Glomerular endothelial cell (primary cell): ENCODE measurements at regions not wholly inside any gene's neighbourhood (a gene's known extent, or its start where the extent isn't known, plus 50 kb on each side); places are given as distances from the start of the nearest gene placed in this dataset.
"Not testable (repeated sequence)": the region's sequence is repeated elsewhere in the genome, so short reads cannot be mapped to it uniquely, and the experiment has no call there.

Experiments used
- DNase-seq: peaks from one replicate; pipeline ENCODE4 v3.0.0-alpha.2; 2011; ENCODE audit warnings: low read depth, low spot score; ENCODE audit errors: extremely low read depth

DNA sequence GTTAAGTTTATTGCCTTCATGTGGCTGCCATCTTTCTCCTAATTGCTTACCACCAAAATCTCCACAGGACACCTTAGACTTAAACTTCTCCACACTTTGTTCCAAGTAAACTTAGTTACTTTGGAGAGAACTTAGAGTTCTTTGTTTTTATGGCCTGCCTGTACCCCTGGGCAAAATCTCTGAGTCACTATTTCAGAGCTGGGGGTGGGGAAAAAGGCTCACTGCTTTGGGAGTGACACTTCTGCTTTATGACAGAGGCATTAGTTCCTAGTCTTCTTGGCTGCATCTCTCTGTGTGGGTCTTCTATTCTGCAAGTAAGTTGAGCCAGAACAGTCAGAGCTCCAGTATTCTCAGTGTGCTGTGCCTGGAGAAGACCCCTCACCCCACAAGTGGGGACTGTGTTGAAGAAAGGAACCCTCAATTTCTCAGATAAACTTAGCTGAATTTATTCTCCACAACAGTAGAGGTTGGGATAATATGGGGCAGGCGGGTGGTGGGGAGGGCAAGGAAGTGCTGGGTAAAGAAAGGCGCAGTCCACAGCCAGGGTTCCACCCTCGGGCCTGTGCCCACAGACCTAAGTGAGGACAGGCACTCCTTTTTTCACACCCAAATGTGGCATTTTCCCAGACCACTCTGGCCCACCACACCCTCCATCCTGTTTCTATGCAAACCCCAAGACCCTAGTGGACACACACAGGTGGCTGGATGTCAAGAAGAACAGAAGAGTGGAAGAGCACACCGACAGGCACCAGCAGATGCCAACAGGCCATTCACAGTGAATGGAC, 636.6 kb upstream of the MAN1A1 start:
- no peak for DNase-seq

DNA sequence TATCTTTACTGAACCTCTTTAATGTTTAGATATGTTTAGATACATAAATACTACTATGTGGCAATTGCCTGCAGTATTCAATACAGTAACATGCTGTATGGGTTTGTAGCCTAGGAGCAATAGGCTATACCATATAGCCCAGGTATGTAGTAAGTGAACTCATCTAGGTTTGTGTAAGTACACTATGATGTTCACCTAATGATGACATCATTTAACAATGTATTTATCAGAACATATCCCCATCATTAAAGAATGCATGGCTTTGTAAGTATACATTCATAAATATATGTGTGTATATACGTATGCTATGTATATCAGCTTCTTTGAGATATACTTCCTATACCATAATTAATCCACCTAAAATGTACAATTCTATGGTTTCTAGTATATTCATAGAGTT, 631.2 kb upstream of the MAN1A1 start:
- no peak for DNase-seq

DNA sequence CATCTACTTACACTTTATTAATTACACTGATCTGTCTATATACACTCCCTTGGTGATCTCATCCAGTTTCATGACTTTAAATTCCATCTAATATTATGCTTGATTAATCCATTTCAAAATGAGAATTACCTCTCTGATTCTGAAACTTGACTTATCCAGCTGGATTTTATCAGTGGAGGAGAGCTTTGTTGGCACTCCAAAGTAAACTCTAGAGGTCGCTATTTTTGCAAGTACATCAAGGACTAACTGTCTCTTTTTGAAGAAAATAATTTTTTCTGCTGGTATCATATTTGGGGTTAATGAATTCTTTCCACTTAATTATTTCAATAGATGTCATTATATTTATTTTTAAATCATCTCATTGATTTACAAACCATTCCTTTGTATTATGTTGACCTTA, 630.3 kb upstream of the MAN1A1 start:
- no peak for DNase-seq

DNA sequence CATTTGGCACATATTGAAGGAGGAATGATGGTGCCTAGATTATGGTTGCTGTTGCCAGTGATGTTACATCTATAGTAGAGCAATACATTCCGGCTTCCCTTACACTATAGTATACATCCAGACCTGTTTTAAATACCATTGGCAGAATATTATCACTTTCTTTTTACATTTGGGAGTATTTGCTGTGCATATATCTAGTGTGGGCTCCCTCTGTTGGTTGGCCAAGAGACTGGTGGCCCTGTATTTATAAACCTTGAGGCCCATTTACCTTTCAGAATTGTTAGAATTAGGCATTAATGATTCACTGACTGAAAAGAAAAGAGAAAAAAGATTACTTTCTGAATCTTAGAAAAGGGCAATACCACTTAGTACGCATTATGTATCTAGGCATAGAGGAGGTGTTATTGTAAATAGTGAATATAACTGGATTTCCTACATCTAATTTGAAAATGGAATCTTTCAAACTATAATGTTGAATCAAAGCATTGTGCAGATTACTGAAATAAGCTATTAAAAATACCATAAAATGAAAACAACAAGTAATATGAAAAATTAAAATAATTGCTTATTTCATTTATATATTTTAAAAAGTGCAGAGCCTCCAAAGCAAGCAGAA, 628.8 kb upstream of the MAN1A1 start:
- DNase-seq: no peak

DNA sequence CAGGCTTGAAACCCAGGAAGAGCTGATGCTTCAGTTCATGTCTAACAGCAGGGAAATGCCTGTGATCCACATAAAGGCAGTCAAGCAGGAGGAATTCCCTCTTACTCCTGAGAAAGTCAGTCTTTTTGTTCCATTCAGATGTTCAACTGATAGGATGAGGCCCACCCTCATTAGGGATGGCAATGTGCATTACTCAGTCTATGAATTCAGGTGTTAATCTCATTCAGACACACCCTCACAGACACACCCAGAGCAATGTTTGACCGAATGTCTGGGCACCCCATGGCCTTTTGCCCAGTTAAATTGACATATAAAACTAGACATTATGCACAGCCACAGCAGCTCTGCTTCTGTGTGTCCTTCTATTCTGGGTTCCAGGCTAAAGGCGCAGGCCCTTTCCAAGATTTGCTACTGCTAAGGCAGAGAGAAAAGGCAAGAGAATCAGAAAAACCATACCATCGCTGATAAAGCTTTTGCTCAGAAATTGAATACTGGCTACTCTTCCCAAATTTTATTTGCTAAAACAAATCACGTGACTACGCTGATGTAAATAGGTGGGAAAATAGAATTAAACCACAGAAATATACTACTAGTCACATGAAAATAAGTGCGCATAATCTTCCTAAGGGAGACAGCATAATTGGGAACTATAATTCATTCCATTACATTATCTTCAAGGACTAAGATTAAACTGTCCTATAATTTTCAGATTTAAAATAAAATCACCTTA, 625.0 kb upstream of the MAN1A1 start:
- no peak for DNase-seq

DNA sequence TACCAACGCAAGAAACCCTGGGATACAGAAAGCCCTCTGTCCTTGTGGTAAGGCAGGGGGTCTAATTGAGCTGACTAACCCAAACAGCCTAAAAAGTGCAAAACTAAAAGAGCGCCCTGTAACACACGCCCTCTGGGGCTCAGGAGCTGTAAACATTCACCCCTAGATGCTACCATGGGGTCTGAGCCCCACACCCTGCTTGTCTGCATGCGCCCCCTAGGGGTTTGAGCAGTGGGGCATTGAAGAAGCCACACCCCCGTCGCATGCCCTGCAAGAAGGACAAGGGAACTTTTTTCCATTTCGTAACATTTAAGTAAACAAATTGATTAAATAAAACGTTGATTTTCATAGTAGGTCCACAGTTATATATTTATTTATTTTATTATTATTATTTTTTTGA, 616.9 kb upstream of the MAN1A1 start:
- DNase-seq: no peak

DNA sequence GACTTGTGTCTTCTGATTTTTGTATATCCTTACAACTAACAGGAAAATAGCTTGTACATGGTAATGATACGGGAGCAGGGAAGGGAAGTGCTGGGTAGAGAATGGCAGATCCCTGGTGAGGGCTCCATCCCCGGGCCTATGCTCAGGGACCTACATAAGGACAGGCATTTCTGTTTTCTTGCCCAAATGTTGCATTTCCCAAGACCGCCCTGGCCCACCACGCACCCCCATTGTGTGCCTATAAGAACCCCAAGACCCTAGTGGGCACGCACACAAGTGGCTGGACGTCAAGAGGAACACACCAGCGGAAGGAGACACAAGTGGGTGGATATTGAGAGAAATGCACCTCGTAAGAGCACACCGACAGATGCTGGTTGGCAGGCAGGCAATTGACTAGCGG, 616.3 kb upstream of the MAN1A1 start:
- DNase-seq: no peak

DNA sequence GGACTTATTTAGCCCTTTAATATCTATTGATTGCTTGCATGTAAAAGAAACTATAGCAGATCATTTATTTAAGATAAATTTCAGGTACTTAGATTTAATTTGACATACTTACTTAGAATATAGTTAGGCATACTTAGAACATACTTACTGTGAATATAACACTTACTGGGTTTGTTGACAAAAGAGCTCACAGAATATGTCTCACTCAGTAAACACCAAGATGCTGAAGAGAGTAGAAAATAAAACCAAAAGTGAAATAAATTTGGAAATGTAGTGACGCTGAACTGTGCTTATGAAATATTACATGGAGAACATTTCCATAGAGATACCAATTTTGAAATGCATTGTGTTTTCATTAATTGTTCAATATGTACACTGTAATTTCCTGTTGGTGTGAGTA, 615.4 kb upstream of the MAN1A1 start:
- no peak for DNase-seq

DNA sequence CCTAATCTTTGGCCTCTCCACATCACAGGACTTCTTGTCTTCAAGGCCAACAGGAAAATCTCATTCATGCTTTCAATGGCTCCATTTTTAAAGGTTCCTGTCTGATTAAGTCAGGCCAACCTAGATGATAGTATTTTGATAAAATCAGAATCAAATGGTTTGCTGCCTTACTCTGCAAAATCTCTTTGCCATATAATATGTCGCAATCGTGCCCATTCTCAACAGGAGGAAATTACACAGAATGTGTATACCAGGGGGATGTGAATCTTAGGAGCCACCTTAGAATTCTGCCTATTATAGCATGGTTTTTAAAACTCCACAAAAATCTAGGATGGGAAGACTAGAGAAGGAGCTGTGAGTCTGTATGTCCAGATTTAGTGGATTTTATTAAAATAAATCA, 612.9 kb upstream of the MAN1A1 start:
- no peak for DNase-seq

DNA sequence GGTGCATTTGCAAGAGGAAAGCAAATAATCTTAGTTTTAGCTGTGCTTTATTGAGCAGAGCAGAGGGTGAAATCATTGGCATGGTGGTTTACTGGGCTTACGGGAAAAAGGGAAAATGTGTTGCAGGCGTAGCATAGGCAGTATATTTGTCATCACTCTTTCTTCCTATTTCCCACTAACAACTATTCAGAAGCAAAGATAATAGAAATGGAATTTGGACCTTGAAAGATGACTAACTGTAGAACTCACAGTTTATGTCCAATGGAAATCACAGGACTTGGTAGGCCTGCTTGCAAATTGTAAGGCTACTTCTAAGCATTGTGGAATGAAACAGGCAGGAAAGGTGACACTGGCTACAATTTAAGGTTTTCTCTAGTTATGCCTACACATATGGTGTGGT, 611.9 kb upstream of the MAN1A1 start:
- no peak for DNase-seq

DNA sequence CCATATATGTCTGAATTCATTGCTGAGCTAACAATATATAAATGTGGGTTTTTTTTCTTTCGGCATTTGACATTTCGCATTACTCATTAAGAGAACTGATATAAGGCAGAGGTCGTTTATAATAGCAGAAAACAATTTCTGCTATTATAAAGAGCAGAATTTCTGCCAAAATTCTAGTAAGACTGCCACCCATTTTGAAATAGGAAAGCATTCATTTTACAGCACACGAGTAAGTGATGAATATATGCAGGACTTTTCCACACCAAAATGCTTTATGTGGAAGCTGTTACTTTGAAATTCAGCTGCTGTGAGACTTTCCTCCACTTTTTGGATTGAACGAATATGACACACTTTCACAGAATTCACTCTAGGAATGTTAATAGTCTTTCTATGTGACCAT, 610.9 kb upstream of the MAN1A1 start:
- DNase-seq: no peak

DNA sequence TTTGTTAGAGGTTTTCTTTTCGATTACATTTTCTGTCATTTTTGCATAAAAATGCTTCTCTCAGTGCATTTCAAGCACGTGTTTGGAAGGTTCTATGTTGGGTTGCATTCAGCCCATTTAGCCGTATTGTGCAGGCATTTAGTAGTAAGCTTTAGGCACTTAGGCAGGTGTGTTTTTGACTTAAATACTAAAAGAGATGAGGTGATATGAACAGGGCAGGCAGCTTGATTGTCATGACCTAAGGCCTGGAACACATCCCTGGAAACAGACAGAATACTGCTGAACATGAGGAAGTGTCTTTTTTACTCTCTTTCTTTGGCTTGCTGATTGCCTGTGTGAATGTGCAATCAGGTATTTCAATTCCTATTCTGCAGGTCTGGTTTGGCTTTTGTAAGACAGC, 610.5 kb upstream of the MAN1A1 start:
- no peak for DNase-seq

DNA sequence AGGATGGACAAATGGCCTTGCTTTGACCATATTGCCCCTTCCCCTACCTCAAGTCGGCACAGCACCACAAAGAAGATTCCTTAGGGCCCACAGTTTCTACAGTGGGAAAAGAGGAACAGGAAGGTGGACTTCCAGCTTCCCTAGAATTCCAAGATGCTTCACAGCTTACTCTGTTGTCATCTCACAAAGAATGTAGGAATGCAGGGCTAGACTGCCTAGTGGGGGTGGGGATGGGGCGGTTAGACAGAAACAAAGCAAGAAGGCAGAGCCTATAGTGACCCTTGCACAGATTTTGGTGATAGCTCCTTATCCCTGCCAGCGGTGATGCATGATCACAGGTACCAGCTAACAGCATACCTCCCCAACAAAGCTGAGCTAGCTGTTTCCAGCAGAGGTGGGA, 607.6 kb upstream of the MAN1A1 start:
- no peak for DNase-seq

DNA sequence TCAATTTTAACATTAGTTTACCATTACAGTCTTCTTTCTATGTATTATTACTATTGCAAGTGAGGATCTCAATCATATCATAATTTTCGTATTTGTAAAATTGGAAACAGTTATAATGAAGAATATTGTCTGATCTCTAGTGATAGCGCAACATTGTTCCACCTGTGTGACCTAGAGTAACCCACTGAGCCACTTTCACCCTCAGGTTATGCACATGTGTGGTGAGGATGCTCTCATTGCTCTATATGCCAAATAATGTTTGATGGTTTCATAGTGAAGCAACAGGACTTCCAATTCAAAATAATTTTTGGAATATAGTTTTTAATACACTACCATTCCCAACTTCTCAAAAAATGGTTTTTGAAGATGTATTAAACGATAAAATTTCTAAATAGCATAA, 603.1 kb upstream of the MAN1A1 start:
- no peak for DNase-seq

DNA sequence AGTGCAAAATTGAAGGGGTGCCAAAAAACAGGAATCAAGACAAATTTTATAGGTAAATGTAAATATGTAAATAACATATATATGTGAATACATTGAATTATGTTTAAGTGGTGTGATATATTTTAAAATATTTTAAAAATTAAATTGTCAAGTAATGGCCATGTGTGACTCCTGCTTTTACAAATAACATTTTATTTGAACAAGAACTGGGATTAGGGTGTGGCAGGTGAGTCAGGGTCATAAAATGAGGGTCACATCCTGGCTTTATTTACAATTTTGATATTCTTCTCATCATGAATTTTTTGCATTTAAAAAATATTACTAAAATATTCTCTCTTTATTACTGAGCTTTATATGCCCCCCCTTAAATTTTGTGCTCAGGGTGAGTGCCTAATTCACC, 601.1 kb upstream of the MAN1A1 start:
- no peak for DNase-seq

DNA sequence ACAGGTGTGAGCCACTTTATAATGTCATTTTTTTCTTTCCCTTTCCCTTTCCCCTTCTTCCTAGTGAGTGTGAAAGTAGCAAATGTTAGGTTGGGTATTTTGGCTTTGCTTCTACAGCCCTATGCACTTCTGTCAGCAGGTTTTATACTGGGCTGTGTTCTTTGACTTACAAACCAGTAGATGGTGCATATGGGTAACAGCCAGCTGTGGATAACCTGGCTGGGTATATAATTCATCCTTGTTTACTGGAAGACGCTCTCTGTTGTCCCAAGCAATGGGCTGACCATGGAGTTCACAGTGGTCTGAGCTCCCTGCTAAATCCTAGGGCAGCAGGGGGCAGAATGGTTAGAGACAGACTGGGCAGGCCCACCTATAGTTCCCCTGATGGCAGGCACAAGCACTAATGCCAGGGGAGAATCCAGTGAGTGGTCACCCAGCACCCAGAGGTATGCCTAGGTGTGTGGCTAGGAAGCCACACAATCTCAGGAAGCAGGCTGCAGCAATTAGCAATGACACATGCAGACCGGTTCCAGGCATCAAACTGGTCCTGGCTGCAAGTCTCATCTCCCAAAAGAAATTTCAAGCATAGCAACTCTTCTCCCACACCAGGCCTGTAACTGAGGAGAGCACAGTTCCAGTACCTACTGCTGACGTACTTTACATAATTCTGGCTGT, 592.7 kb upstream of the MAN1A1 start:
- DNase-seq: no peak

DNA sequence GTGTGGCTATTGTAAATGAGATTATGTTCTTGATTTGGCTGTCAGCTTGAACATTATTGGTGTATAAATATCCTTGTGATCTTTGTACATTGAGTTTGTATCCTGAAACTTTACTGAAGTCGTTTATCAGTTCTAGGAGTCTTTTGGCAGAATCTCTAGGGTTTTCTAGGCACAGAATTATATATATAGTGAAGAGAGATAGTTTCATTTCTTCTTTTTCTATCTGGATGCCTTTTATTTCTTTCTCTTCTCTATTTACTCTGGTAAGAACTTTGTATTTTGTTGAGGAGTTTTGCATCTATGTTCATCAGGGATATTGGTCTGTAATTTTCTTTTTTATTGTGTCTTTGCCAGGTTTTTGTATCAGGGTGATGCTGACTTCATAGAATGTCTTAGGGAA, 589.2 kb upstream of the MAN1A1 start:
- no peak for DNase-seq

DNA sequence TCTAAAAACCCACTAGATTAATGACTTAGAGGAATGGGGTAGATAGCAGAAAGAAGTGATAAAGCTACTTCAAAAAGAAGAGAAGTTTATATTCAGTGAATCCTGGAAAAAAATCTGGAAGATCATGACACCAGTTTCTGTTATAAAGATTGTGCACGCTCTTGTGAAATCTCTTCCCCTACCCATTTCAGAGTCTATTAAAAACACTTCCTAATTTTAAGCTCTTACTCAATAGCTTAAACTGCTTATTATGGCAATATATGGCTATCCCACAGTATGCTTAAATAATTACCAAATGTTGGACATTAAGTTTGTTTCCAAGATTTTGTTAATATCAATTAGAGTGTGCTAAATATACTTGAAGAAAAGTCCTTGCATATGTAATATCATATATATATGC, 585.3 kb upstream of the MAN1A1 start:
- no peak for DNase-seq

DNA sequence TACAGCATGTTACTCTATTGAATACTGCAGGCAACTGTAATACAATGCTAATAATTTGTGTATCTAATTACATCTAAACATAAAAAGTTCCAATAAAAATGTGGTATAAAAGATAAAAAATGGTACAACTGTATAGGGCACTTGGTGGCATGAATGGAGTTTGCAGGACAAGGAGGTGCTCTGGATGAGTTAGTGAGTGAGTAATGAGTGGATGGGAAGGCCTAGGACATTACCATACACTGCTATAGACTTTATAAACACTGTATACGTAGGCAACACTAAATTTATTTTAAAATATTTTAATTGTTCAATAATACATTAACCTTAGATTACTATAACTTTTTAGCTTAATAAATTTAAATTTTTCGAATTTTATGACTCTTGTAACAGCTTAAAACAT, 579.6 kb upstream of the MAN1A1 start:
- no peak for DNase-seq

DNA sequence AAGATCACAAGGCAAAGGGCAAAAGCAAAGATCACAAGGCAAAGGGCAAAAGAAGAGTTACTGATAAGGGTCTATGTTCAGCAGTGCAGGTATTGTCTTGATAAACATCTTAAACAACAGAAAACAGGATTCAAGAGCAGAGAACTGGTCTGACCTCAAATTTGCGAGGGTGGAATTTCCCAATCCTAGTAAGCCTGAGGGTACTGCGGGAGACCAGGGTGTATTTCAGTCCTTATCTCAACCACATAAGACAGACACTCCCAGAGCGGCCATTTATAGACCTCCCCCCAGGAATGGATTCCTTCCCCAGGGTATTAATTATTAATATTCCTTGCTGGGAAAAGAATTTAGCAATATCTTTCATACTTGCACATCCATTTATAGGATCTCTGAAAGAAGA, 575.3 kb upstream of the MAN1A1 start:
- DNase-seq: not testable (repeated sequence)

DNA sequence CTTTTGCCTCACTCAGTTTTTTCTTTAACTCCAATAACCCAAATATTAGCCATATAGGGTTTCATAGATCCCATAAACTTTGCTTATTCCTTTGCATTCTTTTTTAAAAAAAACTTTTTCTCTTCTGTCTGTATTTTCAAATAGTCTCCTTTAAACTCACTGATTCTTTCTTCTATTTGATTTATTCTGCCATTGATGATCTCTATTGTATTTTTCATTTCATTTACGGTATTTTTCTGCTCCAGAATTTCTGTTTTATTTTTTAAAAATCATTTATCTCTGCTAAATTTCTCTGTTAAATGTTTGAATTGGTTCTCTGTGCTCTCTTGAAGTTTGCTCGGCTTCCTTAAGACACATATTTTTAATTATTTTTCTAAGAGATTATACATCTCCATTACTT, 573.3 kb upstream of the MAN1A1 start:
- no peak for DNase-seq
